ENCODE measurements at regions not wholly inside any gene's neighbourhood (a gene's known extent, or its start where the extent isn't known, plus 50 kb on each side); places are given as distances from the start of the nearest gene placed in this dataset.

DNA sequence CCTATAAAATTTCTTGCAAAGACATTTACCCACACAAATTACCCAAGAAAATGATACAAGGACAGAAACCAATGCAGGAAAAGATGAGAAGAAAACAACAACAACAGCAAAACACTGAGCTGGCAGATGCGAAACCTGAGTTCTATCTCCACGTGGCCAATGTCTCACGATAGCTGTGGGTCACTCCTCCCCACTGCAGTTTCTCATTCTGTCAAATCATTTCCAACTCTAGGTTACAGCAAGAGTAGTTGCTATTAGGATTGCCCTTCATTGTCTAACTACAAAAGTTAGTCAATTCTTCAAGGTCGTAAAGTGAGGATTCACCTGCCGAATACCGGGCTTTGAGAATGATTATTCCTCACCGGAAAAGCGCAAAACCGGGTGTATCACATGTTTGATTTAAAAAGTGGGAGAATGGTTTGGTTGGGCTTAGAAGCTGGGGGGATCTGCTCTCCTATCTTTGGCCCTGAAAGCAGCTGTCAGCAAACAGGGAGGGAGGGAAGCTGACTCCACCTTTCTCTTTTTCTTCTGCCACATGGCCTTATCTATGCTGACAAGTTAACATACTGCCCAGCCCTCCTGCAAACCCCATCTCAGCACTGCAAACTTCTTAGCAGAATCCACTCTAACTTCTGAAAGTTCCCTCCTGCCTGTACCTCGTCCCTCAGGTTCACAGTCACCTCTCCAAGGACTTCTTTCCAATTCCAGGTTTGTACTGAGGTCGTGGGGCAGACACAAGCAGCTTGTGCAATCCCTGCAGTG, 473.0 kb downstream of the SOX11 start:
- TF ChIP-seq CTCF (IDR thresholded peaks at IDR 0.05; ENCODE audit: borderline replicate concordance, extremely low read depth, low read length, poor library complexity, severe bottlenecking) (no peak), EZH2 (IDR thresholded peaks at IDR 0.05; ENCODE audit: borderline replicate concordance, low read depth, low read length, severe bottlenecking) (no peak)
